Gastroesophageal sphincter (tissue), 3 donors: ENCODE measurements at regions not wholly inside any gene's neighbourhood (a gene's known extent, or its start where the extent isn't known, plus 50 kb on each side); places are given as distances from the start of the nearest gene placed in this dataset.

Source experiments
- POLR2AphosphoS5 ChIP-seq: sonication (generic); formaldehyde crosslinking; IDR thresholded peaks from one replicate; pipeline ENCODE4 v1.6.1; 2017; ENCODE audit warnings: antibody characterized with exemption
- TF ChIP-seq, protein P1 (sequence below), 4 experiments: fragments of 200-600 bp in 2 of 4; fragments of 450-650 bp in 2 of 4; sonication (generic) in 1 of 4; IDR thresholded peaks; one replicate each; pipeline ENCODE4 v1.5.1; 2017 to 2019; ENCODE audit warnings: antibody characterized with exemption in 4 of 4, mild to moderate bottlenecking in 2 of 4, moderate library complexity in 2 of 4

DNA sequence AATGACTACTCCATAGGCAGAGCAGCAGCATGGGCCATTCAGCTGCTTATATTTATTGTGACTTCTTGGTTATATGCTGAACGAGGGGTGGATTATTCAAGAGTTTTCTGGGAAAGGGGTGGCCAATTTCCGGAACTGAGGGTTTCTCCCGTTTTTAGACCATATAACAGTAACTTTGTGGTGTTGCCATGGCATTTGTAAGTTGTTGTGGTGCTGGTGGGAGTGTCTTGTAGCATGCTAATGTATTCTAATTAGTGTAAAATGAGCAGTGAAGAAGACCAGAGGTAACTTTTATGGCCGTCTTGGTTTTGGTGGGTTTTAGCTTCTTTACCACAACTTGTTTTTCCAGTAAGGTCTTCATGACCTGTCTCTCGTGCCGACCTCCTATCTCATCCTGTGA is 139.6 kb downstream of the KLF6 start:
- TF ChIP-seq, protein P1, sequence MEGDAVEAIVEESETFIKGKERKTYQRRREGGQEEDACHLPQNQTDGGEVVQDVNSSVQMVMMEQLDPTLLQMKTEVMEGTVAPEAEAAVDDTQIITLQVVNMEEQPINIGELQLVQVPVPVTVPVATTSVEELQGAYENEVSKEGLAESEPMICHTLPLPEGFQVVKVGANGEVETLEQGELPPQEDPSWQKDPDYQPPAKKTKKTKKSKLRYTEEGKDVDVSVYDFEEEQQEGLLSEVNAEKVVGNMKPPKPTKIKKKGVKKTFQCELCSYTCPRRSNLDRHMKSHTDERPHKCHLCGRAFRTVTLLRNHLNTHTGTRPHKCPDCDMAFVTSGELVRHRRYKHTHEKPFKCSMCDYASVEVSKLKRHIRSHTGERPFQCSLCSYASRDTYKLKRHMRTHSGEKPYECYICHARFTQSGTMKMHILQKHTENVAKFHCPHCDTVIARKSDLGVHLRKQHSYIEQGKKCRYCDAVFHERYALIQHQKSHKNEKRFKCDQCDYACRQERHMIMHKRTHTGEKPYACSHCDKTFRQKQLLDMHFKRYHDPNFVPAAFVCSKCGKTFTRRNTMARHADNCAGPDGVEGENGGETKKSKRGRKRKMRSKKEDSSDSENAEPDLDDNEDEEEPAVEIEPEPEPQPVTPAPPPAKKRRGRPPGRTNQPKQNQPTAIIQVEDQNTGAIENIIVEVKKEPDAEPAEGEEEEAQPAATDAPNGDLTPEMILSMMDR (IDR thresholded peaks at IDR 0.05) = no peak
- TF ChIP-seq POLR2AphosphoS5 = no peak
